Stimulated activated CD8-positive, alpha-beta memory T cell treated with anti-CD3 and anti-CD28 coated beads, Interleukin-4, amount 100 ng/mL, for 1 hour (primary cell): ENCODE measurements at regions not wholly inside any gene's neighbourhood (a gene's known extent, or its start where the extent isn't known, plus 50 kb on each side); places are given as distances from the start of the nearest gene placed in this dataset.
"Not testable (repeated sequence)": the region's sequence is repeated elsewhere in the genome, so short reads cannot be mapped to it uniquely, and the experiment has no call there.

Experiments used
- DNase-seq, 2 donors: peaks; one replicate each; pipeline ENCODE4 v3.0.0-alpha.2; 2020; ENCODE audit warnings: low read depth in 2 of 2, low spot score in 1 of 2

DNA sequence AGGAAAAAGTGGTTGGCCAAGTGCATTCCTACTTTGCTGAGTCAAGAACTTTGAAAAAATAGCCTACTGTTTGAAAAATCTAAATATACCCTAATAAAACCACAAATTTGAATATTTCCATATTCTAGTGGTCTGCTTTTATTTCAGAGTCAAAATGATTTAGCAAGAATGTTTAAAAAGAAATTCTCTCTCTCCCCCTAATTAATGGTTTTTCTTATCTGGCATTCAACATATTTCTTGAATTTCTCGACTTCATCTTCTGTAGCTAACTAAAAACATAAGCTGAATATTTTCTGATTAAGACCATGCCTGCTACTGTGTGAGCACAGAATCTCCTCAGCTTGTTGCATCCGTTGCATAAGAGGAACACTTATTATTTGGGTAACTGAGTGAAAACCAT, 563.5 kb upstream of the TBL1XR1 start:
- no peak for DNase-seq

DNA sequence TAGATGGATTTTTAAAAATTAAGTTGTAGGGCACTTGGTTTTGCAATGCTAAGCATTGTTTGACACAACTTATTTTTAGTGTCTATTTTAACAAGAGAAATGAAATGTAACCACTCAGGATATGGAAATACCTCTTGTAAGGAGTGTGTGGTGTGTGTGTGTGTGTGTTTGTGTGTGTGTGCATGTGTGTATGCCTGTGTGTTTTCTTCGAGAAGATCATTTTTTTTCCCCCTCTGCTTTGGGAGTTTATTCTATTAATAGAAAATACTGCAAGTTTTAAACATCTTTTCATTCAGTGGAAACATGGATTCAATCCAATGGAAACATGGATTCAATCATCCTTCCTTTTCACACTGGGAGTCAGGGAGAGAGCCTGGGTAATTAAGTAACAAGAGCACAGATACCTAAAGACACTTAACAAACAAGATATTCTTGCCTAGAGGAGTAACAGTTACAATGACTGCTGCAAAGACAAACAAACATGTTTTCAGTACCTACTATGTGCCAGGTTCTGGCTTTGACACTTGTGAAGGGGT, 567.2 kb upstream of the TBL1XR1 start:
- no peak for DNase-seq

DNA sequence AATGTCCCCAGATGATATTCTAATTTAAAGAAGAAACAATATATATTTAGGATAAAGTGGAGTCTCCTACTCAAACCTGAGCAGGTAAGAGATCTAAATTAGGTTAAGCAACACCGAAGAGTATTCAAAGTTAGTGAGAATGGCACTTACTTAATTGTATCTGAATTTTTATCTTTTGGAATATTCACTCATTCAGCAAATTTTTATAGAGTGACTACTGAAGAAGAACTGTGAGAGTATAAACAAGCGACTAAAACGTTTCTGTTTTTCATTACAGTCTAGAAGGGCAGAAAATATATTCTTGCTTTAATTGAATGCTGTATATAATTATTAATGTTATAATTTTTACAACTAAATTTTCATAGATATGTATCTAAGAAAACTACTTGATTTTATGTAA, 567.7 kb upstream of the TBL1XR1 start:
- DNase-seq: no peak

DNA sequence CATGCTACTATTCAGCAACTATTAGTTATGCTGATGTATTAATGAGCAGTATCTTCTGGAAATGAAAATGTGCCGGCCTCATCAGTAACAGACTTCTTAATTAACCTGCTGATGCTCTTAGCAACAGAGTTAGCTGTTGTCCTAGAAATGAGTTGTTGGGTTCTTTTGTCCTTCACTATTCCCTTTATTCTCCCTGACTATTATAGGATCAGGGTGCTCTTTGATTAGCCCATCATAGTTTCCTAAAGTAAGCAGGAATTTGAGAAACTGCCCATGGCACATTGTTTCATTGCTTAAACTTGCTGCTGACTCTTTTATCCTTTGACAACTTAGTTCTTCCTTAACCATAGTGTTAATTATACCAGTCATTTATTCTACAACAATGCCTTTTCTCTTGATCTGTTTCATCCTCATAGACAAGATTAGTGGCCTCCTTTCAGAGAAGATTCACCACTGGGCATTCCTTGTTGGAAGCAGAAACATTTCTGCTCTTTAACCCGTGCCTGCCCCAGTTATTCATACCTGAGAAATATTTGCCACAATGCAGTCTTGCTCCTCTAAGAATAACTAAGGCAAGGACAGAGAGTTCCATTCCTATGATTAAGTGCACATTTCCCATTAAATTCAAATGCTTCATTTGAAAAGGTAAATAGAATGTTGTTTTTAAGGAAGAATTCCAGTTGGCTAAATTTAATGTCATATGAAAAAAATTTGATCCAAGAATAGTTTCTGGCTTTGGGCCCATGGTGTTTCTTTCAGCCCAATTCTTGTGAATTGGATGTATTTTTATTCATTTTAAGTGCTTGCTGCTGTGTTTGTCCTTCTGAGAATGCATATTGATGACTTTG, 573.3 kb upstream of the TBL1XR1 start:
- DNase-seq: no peak

DNA sequence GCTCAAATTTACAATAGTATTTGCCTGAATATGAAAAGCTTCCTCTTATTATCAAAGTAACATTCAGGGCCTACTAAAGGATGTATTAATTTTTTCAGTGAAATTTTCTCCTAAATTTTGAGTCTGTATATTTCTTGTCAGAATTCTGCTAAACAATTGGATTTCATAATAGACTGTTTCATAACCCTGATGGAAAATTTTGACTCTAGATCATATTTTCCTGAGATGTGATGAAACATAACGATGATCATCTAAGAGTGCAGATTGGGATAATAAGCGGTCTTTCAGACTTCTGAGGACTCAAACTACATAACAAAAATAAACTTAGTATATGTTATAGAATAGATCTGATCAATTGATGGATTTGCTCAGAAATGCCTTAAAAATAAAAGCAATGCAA, 574.5 kb upstream of the TBL1XR1 start:
- DNase-seq: no peak

DNA sequence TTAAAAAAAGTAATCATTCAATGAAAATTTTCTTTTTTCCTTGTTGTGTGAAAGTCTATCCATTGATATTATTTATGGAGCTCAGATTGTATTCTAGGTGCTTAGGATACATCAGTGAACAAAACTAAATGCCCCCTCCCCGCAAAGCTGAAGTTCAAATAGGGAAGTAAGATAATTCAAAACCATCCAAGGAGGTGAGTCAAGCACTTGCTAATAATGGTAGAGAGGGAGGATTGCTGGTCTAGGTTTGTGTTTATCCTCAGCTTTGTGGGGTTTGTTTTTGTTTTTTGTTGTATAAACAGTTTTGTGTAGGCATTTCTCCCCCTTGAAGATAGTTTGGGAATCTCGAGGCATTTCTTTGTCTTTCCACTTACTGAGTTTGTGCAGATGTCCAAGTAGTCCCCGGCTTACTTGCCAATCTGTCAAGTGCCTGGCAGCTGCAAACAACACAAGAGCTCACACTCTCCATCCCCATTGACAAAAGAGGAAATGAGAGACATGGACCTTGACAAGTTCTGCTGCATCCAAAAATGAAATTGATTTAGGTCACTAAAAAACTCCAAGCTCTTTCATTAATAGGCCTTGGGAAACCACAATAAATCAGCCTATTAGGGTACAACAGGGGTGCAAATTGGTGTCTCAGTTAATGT, 575.8 kb upstream of the TBL1XR1 start:
- no peak for DNase-seq

DNA sequence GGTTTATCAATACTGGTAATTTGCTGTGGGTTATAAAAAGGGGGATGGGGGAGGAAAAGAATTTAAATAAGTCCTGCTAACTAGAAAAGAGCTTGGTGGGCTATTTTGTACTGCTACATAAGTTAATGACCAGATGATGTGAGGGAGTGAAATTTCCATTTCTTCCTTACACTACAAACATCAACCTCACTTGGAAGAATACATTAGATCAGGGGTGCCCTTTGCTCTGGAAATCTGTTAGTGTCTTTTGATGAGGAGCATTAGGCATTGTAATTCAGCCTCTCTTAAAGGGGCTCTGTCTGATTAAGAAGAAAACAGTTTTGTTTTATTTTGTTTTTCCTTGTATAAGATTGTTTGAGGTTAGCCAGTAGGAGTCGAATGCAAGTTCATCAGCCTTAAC, 576.4 kb upstream of the TBL1XR1 start:
- DNase-seq: no peak

DNA sequence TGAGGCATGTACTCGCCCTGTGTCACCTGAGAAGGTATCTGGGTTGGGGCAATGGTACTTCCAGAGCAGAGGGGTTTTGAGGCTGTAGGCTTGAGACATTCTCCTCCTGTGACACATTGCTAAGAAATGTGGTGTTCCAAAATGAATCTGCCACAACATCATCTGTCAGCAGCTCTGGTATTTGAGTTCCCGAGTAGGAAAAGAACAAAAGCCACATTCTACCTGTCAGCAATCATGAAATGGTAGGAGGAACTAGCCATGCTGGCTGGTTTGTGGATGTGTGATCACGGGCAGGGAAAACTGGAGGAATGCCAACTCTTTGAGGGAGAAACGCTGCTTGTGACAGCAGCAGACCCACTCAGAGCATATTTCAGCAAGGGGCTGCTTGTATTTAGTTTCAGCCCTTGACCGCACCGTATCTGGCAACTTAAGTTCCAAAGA, 579.4 kb upstream of the TBL1XR1 start:
- DNase-seq: no peak

DNA sequence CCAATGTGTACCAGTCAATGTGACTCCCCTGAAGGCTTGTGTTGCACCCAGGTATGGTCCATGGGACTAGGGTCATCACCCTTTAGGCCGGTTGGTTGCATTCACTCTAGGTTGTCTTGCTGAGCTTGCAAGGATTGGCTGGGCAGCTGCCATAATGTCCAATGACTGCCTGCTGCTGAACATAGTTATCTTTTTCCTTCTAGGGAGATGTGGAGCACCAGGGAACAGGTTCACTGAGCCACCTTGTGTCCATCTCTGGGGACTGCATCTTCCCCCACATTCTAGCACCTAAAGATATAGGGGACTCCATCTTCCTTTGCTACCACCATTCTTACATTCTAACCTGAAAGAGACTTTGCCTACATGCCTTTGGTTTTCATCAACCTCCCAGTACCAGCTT, 580.4 kb upstream of the TBL1XR1 start:
- no peak for DNase-seq

DNA sequence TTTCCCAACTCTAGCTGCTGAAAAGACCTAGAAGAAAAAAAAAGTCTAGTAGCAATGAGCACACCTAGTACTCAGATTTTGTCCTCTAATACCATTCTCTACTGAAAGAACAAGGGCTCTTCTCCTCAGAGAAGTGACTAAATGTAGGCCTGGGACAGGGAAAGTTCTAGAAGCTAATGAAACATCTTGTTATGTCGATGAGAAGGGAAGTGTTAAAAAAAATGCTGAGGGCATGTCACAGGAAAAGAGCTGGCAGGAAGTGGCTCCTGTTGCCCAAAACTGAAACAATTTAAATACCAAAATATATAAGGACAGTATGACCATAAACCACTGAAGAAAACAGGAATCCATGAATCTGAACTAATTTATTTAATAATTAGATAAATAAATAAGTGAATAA, 581.4 kb upstream of the TBL1XR1 start:
- DNase-seq: no peak

DNA sequence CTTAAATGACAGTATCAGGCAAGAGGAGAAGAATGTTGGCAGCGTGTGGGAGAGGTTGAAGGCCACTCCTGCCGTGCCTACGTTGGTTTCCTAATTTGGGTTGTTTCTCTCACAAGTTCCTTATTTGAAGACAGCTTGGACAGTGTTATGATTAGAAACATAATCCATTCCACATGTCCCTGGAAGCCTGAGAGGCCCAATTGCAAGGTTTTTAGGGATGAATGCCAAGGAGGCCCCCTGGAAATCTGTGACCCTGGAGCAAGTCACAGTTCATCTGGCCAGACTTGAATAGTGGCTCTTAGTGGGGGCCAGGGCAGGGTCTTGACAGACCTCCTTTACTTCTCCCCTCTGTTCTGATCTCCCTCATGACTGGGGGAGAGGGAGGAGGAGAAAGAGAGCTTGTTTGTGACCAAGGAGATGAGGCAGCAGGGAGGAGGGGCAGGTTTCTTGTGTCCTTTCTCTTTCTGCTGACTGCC, 584.4 kb upstream of the TBL1XR1 start:
- no peak for DNase-seq

DNA sequence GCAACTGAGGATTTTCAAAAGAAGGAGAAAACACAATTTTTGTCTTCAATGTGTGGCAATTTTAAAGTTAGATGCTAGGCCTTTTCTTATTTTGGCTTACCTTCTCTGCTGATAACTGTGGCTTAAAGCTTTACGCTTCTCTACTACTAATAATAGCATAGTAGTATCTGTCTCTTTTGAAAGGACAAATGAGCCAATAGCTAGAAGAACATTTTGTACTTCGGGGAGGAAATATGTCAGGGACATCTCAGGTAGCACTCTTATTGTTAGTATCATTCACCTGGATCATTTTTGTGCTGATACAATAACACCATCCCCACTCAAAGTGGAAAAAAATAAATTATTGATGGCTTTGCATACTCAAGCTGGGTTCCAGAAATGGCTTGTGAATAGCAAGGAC, 586.1 kb upstream of the TBL1XR1 start:
- DNase-seq: no peak

DNA sequence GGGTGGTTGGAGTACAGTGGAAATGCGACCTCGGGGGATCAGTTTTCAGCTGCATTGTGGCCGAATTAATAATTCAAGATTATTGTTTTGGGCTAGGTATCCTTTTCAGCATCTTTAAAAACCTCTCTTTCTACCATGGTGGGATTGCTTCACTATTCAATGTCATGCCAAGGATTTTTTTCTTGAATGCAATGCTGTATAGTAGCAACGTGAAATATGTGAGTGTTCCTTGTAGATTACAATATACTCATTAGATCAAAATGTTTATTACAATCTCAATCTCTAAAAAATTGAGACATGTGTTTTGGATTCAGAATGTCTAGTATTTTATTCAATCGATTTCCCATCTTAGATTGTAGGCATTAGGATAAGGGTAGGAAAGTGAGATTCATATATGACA, 586.5 kb upstream of the TBL1XR1 start:
- DNase-seq: no peak

DNA sequence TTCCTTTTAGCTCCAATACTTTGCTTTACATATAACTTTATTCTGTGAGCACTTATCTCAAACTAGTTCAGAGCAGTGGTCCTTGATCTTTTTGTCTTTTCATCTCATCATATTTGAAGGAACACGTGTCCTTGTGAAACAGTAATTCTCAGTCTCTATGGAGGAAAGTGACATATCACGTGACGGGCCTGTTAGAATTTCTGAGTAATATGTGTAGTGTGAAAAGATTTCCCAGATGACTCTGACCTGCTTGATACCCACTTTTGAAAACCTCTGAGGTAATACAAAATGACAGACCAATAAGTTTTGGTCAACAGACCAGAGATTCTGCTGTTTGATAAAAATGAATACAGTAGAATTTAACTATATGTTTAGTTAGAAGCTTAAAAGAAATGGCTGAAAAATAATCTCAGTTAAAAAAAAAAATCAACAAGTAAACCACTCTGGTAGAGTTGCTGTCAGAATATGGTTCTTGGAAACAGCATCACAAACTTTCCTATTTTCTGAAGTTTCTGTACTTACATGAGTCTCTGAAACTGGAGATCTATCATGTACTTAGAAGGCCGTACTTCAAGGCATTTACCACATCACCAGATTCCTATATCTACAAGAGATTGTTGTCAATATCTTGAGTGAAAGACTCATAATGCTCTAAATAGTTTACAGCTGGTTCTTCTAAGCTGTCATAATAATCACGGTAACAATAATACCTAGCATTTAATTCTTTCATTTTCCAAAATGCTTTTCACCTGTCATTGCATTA, 590.2 kb upstream of the TBL1XR1 start:
- DNase-seq: no peak

DNA sequence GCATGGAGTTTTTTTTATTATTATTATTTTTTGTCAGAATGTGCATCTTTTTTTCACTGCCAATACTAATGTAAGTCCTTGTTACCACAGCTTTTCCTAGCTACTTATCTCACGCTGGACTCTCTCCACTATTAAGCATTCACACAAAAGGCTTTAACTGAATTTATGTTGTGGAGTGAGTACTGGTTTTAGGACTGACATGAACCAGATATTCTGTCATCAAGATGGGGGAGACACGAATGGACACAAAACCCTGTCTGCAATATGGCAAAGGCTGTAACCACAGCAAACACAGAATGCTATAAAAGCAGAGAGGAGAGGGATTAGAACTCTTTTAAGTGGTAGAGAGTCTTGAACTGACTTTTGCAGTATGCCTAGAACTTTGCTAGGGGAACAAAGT, 592.2 kb upstream of the TBL1XR1 start:
- no peak for DNase-seq

DNA sequence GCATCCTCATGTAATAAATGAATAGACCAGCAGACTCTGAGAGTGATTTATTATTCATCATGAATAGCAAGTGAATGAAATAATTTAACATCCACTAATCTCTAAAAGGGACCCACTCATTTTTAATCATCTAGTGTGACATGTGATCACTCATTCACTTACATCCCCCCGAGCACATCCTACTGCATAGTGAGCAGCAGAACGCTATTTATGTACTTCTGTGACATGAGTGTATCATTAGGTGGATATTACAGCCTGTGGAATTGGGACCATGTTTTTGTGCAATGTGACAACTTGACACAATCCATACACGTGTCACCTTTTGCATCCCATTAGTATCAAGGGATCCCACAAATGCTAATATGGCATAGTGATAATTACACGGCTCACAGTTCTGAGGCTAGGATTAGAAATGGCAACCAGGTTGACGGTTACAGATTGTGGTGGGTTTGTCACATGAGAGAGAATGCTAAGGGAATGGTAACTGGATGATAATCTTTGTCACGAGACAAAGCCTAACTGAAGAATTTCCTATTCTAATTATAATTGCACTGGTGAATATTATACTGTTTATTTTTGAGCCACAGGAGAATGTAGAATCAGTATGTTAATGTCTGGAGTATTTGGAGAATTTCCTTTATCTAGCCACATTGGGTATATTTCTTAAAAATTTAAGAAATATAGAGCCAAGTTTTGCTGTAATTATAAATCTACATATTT, 595.2 kb upstream of the TBL1XR1 start:
- no peak for DNase-seq

DNA sequence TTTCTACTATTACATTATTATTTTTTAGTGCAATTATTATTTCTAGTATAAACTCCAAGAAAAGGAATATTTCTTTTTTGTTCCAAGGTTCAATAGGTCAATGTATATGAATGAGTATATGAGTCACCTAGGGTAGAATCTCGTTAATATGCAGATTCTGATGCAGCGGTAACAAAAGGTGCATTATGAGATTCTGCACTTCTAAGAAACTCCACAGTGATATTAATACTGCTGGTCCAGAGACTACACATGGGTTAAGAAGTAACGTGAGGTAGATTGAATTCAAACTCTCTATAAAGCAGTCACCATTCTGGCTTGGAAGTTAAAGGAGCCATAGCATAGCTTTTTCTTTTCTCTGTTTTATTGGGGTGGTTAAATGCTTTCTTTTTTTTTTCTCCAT, 596.2 kb upstream of the TBL1XR1 start:
- no peak for DNase-seq

DNA sequence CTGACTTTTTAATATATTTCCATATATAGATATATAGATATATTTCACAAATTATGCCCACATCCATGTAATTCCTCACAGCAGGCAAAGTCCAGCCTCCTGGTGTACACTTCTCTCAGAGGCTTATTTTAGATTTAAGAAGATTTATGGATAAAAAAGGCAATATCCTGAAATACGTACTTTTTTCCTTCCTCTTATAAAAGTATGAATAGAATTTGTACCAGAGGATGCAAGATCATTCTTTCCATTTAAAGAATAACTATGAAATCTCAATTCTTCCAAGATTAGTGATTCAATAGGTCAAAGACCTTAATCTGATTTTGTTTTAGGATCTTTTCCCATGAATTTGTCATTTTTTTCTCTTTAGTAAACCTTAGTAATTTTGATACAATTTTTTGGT, 597.9 kb upstream of the TBL1XR1 start:
- DNase-seq: no peak

DNA sequence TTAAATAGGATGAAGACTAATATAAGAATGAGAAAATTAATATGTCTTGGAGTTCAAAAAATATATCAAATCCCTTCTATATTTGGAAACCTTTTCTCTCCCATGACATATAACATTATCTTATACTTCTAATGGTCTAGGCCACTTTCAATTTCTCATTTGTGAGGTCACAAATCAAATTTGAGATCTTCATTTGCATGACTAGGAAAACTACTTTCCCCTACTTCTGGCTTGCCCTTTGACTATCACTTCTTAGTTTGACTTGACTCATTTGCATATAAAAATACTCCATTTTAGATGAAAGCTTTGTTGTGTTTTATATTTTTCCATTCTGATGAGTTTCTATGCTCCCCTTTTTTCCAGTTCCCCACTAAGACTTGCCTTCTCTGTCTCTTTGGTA, 598.6 kb upstream of the TBL1XR1 start:
- no peak for DNase-seq

DNA sequence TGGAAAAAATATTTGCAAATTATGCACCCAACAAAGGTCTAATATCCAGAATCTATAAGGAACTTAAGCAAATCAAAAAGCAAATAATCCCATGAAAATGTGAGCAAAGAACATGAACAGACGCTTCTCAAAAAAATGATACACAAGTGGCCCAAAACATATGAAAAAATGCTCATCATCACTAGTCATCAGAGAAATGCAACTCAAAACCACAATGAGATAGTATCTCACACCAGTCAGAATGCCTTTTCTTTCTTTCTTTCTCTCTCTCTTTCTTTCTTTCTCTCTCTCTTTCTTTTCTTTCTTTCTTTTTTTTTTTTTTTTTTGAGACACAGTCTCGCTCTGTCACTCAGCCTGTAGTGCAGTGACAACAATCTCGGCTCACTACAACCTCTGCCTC, 602.9 kb upstream of the TBL1XR1 start:
- DNase-seq: not testable (repeated sequence)

DNA sequence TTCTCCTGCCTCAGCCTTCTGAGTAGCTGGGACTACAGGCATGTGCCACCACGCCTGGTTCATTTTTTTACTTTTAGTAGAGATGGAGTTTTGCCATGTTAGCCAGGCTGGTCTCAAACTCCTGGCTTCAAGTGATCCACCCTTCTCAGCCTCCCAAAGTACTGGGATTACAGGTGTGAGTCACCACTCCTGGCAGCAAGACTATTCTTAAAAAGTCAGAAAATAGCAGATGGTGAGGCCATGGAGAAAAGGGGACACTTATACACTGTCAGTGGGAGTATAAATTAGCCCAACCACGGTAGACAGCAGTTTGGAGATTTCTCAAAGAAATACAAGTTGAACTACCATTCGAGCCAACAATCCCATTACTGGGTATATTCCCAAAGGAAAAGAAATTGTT, 603.3 kb upstream of the TBL1XR1 start:
- DNase-seq: no peak
